ENCODE measurements at regions not wholly inside any gene's neighbourhood (a gene's known extent, or its start where the extent isn't known, plus 50 kb on each side); places are given as distances from the start of the nearest gene placed in this dataset.

DNA sequence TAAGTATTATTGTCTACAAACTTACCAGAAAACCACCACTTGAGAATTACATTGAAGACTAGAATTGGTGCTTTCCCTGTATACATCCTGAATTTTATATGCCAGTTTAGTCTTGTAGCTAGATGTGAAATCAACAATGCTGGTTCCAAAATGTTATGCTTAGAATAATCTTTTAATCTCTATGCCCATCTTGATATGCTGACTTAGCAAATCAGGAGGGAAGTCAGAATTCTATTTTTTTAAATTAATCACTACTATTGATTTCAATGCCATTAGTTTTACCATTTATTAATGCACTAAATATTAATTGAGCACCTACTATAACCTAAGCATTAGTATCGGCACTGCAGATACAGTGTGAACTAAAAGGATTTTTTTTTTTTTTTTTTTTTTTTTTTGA, 641.6 kb upstream of the ADGRL4 start:
- TF ChIP-seq, protein P1, sequence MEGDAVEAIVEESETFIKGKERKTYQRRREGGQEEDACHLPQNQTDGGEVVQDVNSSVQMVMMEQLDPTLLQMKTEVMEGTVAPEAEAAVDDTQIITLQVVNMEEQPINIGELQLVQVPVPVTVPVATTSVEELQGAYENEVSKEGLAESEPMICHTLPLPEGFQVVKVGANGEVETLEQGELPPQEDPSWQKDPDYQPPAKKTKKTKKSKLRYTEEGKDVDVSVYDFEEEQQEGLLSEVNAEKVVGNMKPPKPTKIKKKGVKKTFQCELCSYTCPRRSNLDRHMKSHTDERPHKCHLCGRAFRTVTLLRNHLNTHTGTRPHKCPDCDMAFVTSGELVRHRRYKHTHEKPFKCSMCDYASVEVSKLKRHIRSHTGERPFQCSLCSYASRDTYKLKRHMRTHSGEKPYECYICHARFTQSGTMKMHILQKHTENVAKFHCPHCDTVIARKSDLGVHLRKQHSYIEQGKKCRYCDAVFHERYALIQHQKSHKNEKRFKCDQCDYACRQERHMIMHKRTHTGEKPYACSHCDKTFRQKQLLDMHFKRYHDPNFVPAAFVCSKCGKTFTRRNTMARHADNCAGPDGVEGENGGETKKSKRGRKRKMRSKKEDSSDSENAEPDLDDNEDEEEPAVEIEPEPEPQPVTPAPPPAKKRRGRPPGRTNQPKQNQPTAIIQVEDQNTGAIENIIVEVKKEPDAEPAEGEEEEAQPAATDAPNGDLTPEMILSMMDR (IDR thresholded peaks at IDR 0.05; ENCODE audit: unreplicated experiment) = no peak
- DNase-seq (ENCODE audit: low spot score, unreplicated experiment) = no peak
- peaks cover 1% of the 10 kb centered on the region for H3K4me1 Mint-ChIP-seq (ENCODE audit: low read depth)
- no peaks in the 10 kb centered on the region for H3K36me3 Mint-ChIP-seq (ENCODE audit: insufficient read depth)
- no peak overlapping the region for H3K4me3 Mint-ChIP-seq (ENCODE audit: low read depth)
- H3K27me3 Mint-ChIP-seq = no peaks in the 10 kb centered on the region
- H3K9me3 Mint-ChIP-seq (ENCODE audit: low read depth) = peaks cover 4% of the 10 kb centered on the region
- H3K27ac Mint-ChIP-seq = no peak overlapping the region

- H3K36me3 Mint-ChIP-seq (ENCODE audit: insufficient read depth) = no peaks in the 10 kb centered on the region
- no peak overlapping the region for H3K4me3 Mint-ChIP-seq (ENCODE audit: low read depth)
- H3K27me3 Mint-ChIP-seq = no peaks in the 10 kb centered on the region
- no peak for DNase-seq (ENCODE audit: low spot score, unreplicated experiment)
- H3K4me1 Mint-ChIP-seq (ENCODE audit: low read depth) = no peaks in the 10 kb centered on the region
- TF ChIP-seq, protein P1 (IDR thresholded peaks at IDR 0.05; ENCODE audit: unreplicated experiment) = no peak
- peaks cover 7% of the 10 kb centered on the region for H3K9me3 Mint-ChIP-seq (ENCODE audit: low read depth)
- H3K27ac Mint-ChIP-seq = peak overlapping the region; percentile 25
Measured at GRCh38 chr1:79646880-79647279, 640.4 kb upstream of the ADGRL4 start.

GRCh38 chr1:79638382-79638781, 631.9 kb upstream of the ADGRL4 start:
- no peaks in the 10 kb centered on the region for H3K36me3 Mint-ChIP-seq (ENCODE audit: insufficient read depth)
- no peak overlapping the region for H3K27ac Mint-ChIP-seq
- no peak for DNase-seq (ENCODE audit: low spot score, unreplicated experiment)
- peaks cover 6% of the 10 kb centered on the region for H3K9me3 Mint-ChIP-seq (ENCODE audit: low read depth)
- H3K27me3 Mint-ChIP-seq = no peaks in the 10 kb centered on the region
- peaks cover 6% of the 10 kb centered on the region for H3K4me1 Mint-ChIP-seq (ENCODE audit: low read depth)
- TF ChIP-seq, protein P1 (IDR thresholded peaks at IDR 0.05; ENCODE audit: unreplicated experiment) = no peak
- H3K4me3 Mint-ChIP-seq (ENCODE audit: low read depth) = no peak overlapping the region

GRCh38 chr1:79633456-79633855, 626.9 kb upstream of the ADGRL4 start:
- H3K27ac Mint-ChIP-seq = no peak overlapping the region
- peaks cover under 1% of the 10 kb centered on the region for H3K4me1 Mint-ChIP-seq (ENCODE audit: low read depth)
- TF ChIP-seq, protein P1 (IDR thresholded peaks at IDR 0.05; ENCODE audit: unreplicated experiment) = no peak
- H3K9me3 Mint-ChIP-seq (ENCODE audit: low read depth) = peaks cover 3% of the 10 kb centered on the region
- DNase-seq (ENCODE audit: low spot score, unreplicated experiment) = no peak
- no peaks in the 10 kb centered on the region for H3K27me3 Mint-ChIP-seq
- no peak overlapping the region for H3K4me3 Mint-ChIP-seq (ENCODE audit: low read depth)
- H3K36me3 Mint-ChIP-seq (ENCODE audit: insufficient read depth) = no peaks in the 10 kb centered on the region

- no peak overlapping the region for H3K4me3 Mint-ChIP-seq (ENCODE audit: low read depth)
- TF ChIP-seq, protein P1 (IDR thresholded peaks at IDR 0.05; ENCODE audit: unreplicated experiment) = no peak
- no peak overlapping the region for H3K27ac Mint-ChIP-seq
- no peak for DNase-seq (ENCODE audit: low spot score, unreplicated experiment)
- no peaks in the 10 kb centered on the region for H3K4me1 Mint-ChIP-seq (ENCODE audit: low read depth)
- no peaks in the 10 kb centered on the region for H3K9me3 Mint-ChIP-seq (ENCODE audit: low read depth)
- no peaks in the 10 kb centered on the region for H3K36me3 Mint-ChIP-seq (ENCODE audit: insufficient read depth)
- H3K27me3 Mint-ChIP-seq = no peaks in the 10 kb centered on the region
Measured at GRCh38 chr1:79629414-79629813, 622.9 kb upstream of the ADGRL4 start.
